ENCODE measurements at regions not wholly inside any gene's neighbourhood (a gene's known extent, or its start where the extent isn't known, plus 50 kb on each side); places are given as distances from the start of the nearest gene placed in this dataset.

GRCh38 chr10:107924458-107924857 lies 760.0 kb upstream of the SORCS1 start:
- FAIRE-seq (no peak), DNase-seq (ENCODE audit: insufficient read length, low spot score) (no peak)

GRCh38 chr10:107919626-107920235 lies 755.2 kb upstream of the SORCS1 start:
- no peak for DNase-seq (ENCODE audit: insufficient read length, low spot score)
- FAIRE-seq = no peak

DNA sequence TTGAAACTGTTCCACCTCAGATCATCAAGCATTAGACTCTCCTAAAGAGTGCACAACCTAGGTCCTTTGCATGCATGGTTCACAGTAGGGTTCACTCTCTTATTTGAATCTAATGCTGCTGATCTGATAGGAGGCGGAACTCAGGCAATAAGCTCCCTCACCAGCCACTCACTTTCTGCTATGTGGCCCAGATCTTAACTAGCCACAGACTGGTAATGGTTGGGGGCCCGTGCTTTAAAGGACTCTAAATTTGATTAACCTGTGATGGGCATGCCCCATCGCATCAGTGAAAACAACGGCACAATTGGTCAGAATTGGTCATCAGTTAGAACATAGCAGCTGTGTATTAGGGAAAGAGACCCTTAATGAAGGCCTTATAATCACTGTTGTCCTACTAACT lies 753.7 kb upstream of the SORCS1 start:
- DNase-seq (ENCODE audit: insufficient read length, low spot score) = no peak
- FAIRE-seq = no peak

DNA sequence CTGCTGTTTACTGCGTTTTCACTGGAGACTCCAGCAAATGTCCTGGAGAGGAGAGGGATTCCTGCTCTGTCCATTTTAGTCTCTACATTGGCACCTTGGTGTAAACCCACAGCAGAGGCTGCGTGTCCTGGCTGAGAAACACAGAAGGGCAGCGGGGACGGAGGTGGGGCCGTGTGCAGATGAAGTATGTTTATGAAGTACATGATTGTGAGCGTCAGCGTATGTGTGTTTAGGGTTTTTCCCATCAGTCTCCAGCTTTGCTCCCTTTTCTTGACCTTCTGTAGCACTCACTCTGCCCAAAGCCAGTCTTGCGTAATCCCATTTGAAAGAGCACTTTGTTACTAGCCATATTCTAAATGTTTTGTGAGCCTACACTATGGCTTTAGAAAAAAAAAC lies 750.7 kb upstream of the SORCS1 start:
- no peak for DNase-seq (ENCODE audit: insufficient read length, low spot score)
- no peak for FAIRE-seq

DNA sequence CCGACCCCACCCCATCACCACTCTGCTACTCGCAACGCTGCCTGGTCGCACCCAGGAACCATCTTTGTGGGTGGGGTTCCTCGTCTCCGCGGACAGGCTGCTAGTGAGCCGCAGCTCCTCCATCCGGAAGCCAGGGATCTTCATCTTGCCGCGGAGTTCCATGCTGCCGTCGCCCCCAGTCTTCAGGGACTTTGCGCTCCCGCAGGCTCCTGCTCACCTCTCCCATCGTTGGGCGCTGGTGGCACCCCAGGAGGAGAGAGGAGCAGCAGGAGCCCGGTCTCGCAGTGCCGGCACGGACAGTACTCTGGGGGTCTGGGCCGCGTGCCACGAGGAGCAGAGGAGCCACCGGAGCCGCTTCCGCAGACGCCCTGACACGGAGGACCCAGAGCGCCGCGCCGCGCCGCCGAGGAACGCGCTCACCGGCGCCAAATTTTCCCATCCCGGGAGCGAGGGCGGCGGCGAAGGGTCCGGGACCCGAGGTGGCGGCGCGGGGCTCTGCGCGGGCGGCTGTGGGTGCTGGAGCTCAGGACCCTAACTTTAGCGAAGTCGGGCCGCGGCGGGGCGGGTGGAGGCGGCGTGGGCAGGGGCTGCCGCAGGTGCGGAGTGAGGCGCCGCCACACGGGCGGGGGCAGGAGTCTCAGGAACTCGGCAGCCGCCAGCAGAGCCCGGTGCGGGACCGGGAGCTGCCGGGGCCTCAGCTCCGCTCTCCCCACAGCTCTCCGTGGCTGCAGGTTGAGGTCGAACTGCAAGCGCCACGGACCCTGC lies 750.1 kb upstream of the SORCS1 start:
- DNase-seq (ENCODE audit: insufficient read length, low spot score) = no peak
- FAIRE-seq = no peak

DNA sequence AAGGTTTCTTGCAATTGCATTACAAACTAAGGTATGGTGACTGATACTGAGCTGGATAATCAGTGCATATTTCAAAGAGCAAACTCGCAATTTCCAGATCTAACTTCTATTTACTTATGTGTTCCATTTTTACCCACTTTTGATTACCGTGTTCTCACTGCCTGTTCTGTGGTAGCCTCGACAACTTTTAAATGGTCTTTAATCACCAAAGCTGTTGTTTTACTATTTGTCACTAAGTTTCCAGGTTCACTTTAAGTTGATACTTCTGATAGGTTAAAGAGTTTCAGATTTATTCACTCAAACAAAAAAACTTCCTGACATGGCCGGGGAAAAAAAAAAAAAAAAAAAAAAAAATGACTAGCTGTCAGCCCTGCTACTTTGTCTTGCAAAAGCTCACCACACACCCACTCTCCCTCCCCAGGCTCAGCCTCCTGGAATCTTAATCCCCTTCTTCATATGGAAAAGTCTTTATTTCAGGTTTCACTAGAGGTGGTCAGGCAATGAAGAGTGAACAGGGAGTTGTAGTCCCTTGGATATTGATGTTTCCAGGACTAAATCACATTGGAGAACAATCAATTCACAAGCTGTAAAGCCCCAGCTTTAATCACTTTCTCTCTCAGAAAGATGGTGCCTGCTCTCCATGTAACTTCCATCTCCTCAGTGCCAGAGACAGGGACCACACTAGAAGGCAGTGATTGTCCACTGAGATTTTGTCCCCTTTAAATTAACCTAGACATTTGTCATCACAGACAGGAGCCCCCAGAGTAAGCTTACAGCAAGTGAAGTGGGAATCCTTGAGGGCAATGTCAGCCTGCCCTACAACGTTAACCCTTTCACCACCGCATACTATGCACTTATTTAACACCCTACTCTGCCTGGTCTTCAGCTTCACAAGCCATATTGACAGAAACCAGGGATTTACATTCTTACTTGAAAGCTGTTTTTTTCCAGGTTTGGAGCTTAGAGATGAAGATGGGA lies 749.1 kb upstream of the SORCS1 start:
- no peak for FAIRE-seq
- no peak for DNase-seq (ENCODE audit: insufficient read length, low spot score)

GRCh38 chr10:107901076-107901475 lies 736.6 kb upstream of the SORCS1 start:
- DNase-seq (ENCODE audit: insufficient read length, low spot score) (no peak), FAIRE-seq (no peak)

- FAIRE-seq = no peak
- no peak for DNase-seq (ENCODE audit: insufficient read length, low spot score)
These were observed 735.6 kb upstream of the SORCS1 start for GRCh38 chr10:107900131-107900530.

DNA sequence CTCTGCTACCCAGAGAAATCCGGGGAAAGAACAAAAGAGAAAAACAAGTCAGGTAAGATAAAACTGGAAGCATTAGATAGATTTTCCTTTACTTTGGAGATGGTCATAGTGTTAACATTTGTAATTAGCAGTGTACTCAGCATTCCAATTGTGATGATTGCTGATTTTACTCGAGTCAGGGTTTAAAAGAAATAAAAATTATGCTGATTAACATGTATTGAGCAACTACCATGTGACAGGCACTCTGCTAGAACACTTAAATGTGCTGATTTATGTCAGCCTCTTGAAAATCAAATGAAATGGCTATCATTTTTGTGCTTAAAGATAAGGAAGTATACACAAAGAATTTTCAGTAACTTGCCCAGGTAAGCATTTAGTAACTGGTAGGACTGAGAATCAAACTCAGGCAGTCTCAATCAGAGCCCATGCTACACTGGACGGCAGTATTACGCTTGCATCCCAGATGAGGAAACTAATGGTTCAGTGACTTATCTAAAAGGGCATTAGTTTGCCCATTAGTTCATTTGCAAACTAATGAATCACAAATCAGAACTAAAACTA lies 735.1 kb upstream of the SORCS1 start:
- FAIRE-seq = no peak
- no peak for DNase-seq (ENCODE audit: insufficient read length, low spot score)

GRCh38 chr10:107899075-107899474 lies 734.6 kb upstream of the SORCS1 start:
- FAIRE-seq (no peak), DNase-seq (ENCODE audit: insufficient read length, low spot score) (no peak)

DNA sequence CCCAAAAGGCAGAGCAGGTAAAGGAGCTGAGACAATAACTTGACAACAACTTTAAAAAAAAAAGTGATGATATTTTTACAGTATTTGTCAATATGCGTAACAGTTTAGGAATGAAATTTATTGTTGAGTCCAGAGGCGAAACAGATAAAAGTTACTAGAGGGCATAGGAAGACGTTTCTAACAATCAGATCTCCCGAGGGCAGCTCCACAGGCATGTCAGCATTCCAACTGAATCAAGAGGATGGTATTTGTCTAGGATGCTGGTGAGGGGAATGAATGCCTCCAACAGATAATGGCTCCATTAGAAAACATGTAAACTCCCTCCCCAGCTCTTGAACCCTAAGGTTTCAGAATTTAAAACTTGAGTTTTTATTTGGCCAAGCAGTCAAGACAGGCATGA lies 733.9 kb upstream of the SORCS1 start:
- FAIRE-seq (no peak), DNase-seq (ENCODE audit: insufficient read length, low spot score) (no peak)

GRCh38 chr10:107894516-107894915 lies 730.0 kb upstream of the SORCS1 start:
- FAIRE-seq (peak; percentile 83), DNase-seq (ENCODE audit: insufficient read length, low spot score) (no peak)

- DNase-seq (ENCODE audit: insufficient read length, low spot score) (no peak), FAIRE-seq (no peak)
These were observed 724.6 kb upstream of the SORCS1 start for GRCh38 chr10:107889105-107889504.

- no peak for DNase-seq (ENCODE audit: insufficient read length, low spot score)
- no peak for FAIRE-seq
These were observed 715.7 kb upstream of the SORCS1 start for GRCh38 chr10:107880185-107880584.

- FAIRE-seq (no peak), DNase-seq (ENCODE audit: insufficient read length, low spot score) (no peak)
These were observed 708.5 kb upstream of the SORCS1 start for GRCh38 chr10:107873007-107873406.

- FAIRE-seq (no peak), DNase-seq (ENCODE audit: insufficient read length, low spot score) (no peak)
These were observed 701.2 kb upstream of the SORCS1 start for GRCh38 chr10:107865691-107866090.

DNA sequence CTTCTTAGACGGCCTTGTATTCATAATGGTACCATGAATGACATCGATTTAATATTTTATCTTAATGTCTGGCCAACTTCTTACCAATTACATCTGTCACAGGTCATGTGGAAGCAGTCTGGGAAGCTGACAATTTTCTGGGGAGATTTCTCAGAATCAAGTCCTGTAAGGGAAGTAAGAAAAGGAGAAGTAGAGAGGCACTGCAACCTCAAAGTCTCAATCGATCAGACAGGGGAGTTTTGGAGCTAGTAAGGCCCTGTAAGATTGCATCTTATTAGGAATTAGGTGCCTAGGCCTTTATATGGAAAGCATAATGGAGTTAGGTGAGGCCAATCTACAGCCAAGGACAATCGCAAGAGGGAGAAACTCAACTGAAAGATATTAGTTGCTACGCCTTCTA lies 694.6 kb upstream of the SORCS1 start:
- DNase-seq (ENCODE audit: insufficient read length, low spot score) = no peak
- no peak for FAIRE-seq

GRCh38 chr10:107856047-107856315 lies 691.5 kb upstream of the SORCS1 start:
- no peak for FAIRE-seq
- no peak for DNase-seq (ENCODE audit: insufficient read length, low spot score)

DNA sequence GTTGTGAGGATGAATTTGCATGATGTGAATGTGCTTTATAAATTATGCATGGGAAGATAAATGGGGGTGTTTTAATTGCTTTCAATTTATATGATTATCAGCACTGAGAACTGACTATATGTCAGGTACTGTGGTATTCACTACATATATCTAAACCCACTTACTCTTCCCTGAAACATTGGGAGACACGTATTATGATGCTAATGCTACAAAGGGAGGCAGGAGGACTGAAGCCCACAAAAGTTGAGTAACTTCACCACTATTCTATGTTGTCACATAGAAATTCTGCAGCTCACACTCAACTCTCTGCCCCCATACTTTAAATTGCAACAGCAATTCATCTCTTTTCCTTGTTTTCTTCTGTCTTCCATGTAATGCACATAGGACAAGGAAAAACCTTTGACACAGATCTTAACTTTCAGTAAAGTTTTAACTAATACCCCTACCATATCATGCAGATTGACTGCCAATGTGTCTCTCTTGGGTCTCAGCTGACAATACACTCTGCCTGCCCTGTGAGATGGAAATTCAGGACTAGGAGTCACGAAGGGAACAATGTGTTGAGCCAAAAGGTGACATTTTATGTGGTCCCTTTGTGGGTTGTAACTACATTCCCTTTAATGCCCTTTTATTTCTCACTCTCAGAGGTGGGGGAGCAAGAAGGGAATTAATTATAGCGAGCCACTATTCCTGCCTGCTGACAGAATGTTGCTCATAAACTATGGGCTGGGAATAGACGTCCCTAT lies 691.0 kb upstream of the SORCS1 start:
- DNase-seq (ENCODE audit: insufficient read length, low spot score) = no peak
- no peak for FAIRE-seq

DNA sequence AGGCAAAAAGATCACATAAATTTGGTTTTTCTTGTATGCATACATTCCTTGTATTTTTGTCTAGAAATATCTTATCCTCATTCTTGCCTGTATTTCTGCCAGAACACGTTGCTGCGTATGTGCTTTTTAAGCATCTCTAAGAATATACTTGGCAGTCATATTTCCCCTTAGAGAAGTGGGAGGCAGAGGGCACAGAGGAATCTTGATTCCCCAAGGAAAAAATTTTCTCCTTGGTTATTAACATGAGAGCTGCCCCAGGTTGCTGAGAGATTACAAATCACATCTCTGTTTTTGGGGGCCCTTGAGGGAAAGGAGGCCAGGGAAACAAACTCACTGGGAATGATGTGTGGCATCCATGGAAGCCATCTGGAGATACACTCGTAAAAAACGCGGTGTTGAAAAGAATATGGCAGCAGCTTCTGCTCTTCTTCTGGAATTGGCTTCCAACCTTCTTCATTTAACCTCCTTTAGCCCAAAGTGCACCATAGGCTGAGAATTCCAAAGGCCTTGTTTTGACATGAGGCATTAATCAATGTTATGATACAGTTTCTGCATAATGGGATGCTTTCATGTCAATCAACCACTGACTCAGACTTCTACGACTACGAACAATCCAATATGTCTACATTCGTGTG lies 684.3 kb upstream of the SORCS1 start:
- FAIRE-seq (no peak), DNase-seq (ENCODE audit: insufficient read length, low spot score) (no peak)

Measured in GM19239 (cell line).